Activated naive CD8-positive, alpha-beta T cell treated with anti-CD3 and anti-CD28 coated beads, Interleukin-2, amount 10 ng/mL, durations not matched to agents 7 days and 5 days (primary cell): ENCODE measurements at regions not wholly inside any gene's neighbourhood (a gene's known extent, or its start where the extent isn't known, plus 50 kb on each side); places are given as distances from the start of the nearest gene placed in this dataset.

Source experiments
- ATAC-seq: fragments of 150-1000 bp; cut with Tn5 transposase; one replicate; pipeline ENCODE4 v1.10.0; 2021; ENCODE audit warnings: low read depth, moderate library complexity
- POLR2A ChIA-PET: fragments of 350-600 bp; sonication (Branson Sonifier 250); formaldehyde crosslinking; loops from one replicate; lab custom pipeline; 2021; ENCODE audit warnings: antibody characterized with exemption; lab: Charles Lee
- DNase-seq: peaks from one replicate; pipeline ENCODE4 v3.0.0; 2021
- H3K27ac Mint-ChIP-seq: one replicate; pipeline ENCODE4 v1.8.0; 2022; ENCODE audit warnings: mild to moderate bottlenecking, mixed read lengths
- H3K27me3 Mint-ChIP-seq: one replicate; pipeline ENCODE4 v1.8.0; 2022; ENCODE audit warnings: mild to moderate bottlenecking, moderate library complexity, mixed read lengths
- H3K36me3 Mint-ChIP-seq: one replicate; pipeline ENCODE4 v1.8.0; 2021; ENCODE audit warnings: mild to moderate bottlenecking, mixed read lengths
- H3K4me1 Mint-ChIP-seq: one replicate; pipeline ENCODE4 v1.8.0; 2021; ENCODE audit warnings: mixed read lengths
- H3K4me3 Mint-ChIP-seq: one replicate; pipeline ENCODE4 v1.8.0; 2022; ENCODE audit warnings: mild to moderate bottlenecking, moderate library complexity, mixed read lengths
- H3K9me3 Mint-ChIP-seq: one replicate; pipeline ENCODE4 v1.8.0; 2021; ENCODE audit warnings: mixed read lengths

- Mint-ChIP-seq H3K36me3 (no peaks in the 10 kb centered on the region), H3K9me3 (no peaks in the 10 kb centered on the region), H3K27ac (no peak overlapping the region), H3K4me3 (no peak overlapping the region), H3K4me1 (no peaks in the 10 kb centered on the region), H3K27me3 (no peaks in the 10 kb centered on the region)
- POLR2A ChIA-PET: no interaction called here
- no peak for DNase-seq
- ATAC-seq: no peak
Observed at GRCh38 chr1:214935258-214935657, 147.3 kb upstream of the KCNK2 start.

- Mint-ChIP-seq H3K27me3 (peaks cover 3% of the 10 kb centered on the region), H3K36me3 (no peaks in the 10 kb centered on the region), H3K4me1 (no peaks in the 10 kb centered on the region), H3K9me3 (no peaks in the 10 kb centered on the region), H3K27ac (no peak overlapping the region), H3K4me3 (no peak overlapping the region)
- ATAC-seq (no peak), DNase-seq (no peak)
- POLR2A ChIA-PET: no interaction called here
Observed at GRCh38 chr1:214939180-214939579, 143.4 kb upstream of the KCNK2 start.

- POLR2A ChIA-PET: no interaction called here
- Mint-ChIP-seq H3K9me3 (no peaks in the 10 kb centered on the region), H3K27ac (no peak overlapping the region), H3K27me3 (peaks cover 3% of the 10 kb centered on the region), H3K36me3 (no peaks in the 10 kb centered on the region), H3K4me1 (no peaks in the 10 kb centered on the region), H3K4me3 (no peak overlapping the region)
- DNase-seq: no peak
- no peak for ATAC-seq
Observed at GRCh38 chr1:214941061-214941460, 141.5 kb upstream of the KCNK2 start.

- no peak for ATAC-seq
- no peak overlapping the region for H3K4me3 Mint-ChIP-seq
- no peak for DNase-seq
- POLR2A ChIA-PET: no interaction called here
- H3K36me3 Mint-ChIP-seq: no peaks in the 10 kb centered on the region
- no peaks in the 10 kb centered on the region for H3K4me1 Mint-ChIP-seq
- peaks cover 3% of the 10 kb centered on the region for H3K27me3 Mint-ChIP-seq
- H3K9me3 Mint-ChIP-seq: no peaks in the 10 kb centered on the region
- H3K27ac Mint-ChIP-seq: no peak overlapping the region
Observed at GRCh38 chr1:214943054-214943453, 139.5 kb upstream of the KCNK2 start.

GRCh38 chr1:214946615-214947014, 135.9 kb upstream of the KCNK2 start:
- peaks cover 3% of the 10 kb centered on the region for H3K27me3 Mint-ChIP-seq
- DNase-seq (no peak), ATAC-seq (no peak)
- no peaks in the 10 kb centered on the region for H3K4me1 Mint-ChIP-seq
- POLR2A ChIA-PET: no interaction called here
- H3K4me3 Mint-ChIP-seq: no peak overlapping the region
- no peak overlapping the region for H3K27ac Mint-ChIP-seq
- no peaks in the 10 kb centered on the region for H3K9me3 Mint-ChIP-seq
- H3K36me3 Mint-ChIP-seq: no peaks in the 10 kb centered on the region

- DNase-seq (no peak), ATAC-seq (no peak)
- no peak overlapping the region for H3K4me3 Mint-ChIP-seq
- H3K4me1 Mint-ChIP-seq: no peaks in the 10 kb centered on the region
- H3K27me3 Mint-ChIP-seq: peaks cover 6% of the 10 kb centered on the region
- no peak overlapping the region for H3K27ac Mint-ChIP-seq
- no peaks in the 10 kb centered on the region for H3K36me3 Mint-ChIP-seq
- POLR2A ChIA-PET: no interaction called here
- no peaks in the 10 kb centered on the region for H3K9me3 Mint-ChIP-seq
Observed at GRCh38 chr1:214952648-214953047, 129.9 kb upstream of the KCNK2 start.

- no peaks in the 10 kb centered on the region for H3K36me3 Mint-ChIP-seq
- DNase-seq (no peak), ATAC-seq (no peak)
- no peak overlapping the region for H3K27ac Mint-ChIP-seq
- no peaks in the 10 kb centered on the region for H3K9me3 Mint-ChIP-seq
- H3K27me3 Mint-ChIP-seq: peaks cover 6% of the 10 kb centered on the region
- POLR2A ChIA-PET: no interaction called here
- no peak overlapping the region for H3K4me3 Mint-ChIP-seq
- no peaks in the 10 kb centered on the region for H3K4me1 Mint-ChIP-seq
Observed at GRCh38 chr1:214953901-214954616, 128.5 kb upstream of the KCNK2 start.

- Mint-ChIP-seq H3K4me1 (no peaks in the 10 kb centered on the region), H3K36me3 (no peaks in the 10 kb centered on the region), H3K4me3 (no peak overlapping the region), H3K27ac (no peak overlapping the region), H3K27me3 (peaks cover 6% of the 10 kb centered on the region), H3K9me3 (no peaks in the 10 kb centered on the region)
- POLR2A ChIA-PET: no interaction called here
- no peak for DNase-seq
- no peak for ATAC-seq
Observed at GRCh38 chr1:214954617-214954949, 128.0 kb upstream of the KCNK2 start.

GRCh38 chr1:214957330-214958137, 125.0 kb upstream of the KCNK2 start:
- no peaks in the 10 kb centered on the region for H3K36me3 Mint-ChIP-seq
- no peaks in the 10 kb centered on the region for H3K4me1 Mint-ChIP-seq
- H3K4me3 Mint-ChIP-seq: no peak overlapping the region
- peaks cover 6% of the 10 kb centered on the region for H3K27me3 Mint-ChIP-seq
- H3K27ac Mint-ChIP-seq: no peak overlapping the region
- no peaks in the 10 kb centered on the region for H3K9me3 Mint-ChIP-seq
- POLR2A ChIA-PET: no interaction called here
- no peak for ATAC-seq
- no peak for DNase-seq

- no peak overlapping the region for H3K4me3 Mint-ChIP-seq
- peaks cover 4% of the 10 kb centered on the region for H3K27me3 Mint-ChIP-seq
- no peak for DNase-seq
Observed at GRCh38 chr1:214958486-214958885, 124.1 kb upstream of the KCNK2 start.

GRCh38 chr1:214966346-214966745, 116.2 kb upstream of the KCNK2 start:
- ATAC-seq (no peak), DNase-seq (no peak)
- no peaks in the 10 kb centered on the region for H3K4me1 Mint-ChIP-seq
- H3K27me3 Mint-ChIP-seq: no peaks in the 10 kb centered on the region
- no peaks in the 10 kb centered on the region for H3K9me3 Mint-ChIP-seq
- H3K36me3 Mint-ChIP-seq: no peaks in the 10 kb centered on the region
- no peak overlapping the region for H3K4me3 Mint-ChIP-seq
- POLR2A ChIA-PET: no interaction called here
- no peak overlapping the region for H3K27ac Mint-ChIP-seq

More at GRCh38 chr1:214958486-214958885, 124.1 kb upstream of the KCNK2 start:
- Mint-ChIP-seq H3K9me3 (no peaks in the 10 kb centered on the region), H3K36me3 (no peaks in the 10 kb centered on the region), H3K4me1 (no peaks in the 10 kb centered on the region), H3K27ac (no peak overlapping the region)
- no peak for ATAC-seq
- POLR2A ChIA-PET: no interaction called here

GRCh38 chr1:214967865-214968575, 114.5 kb upstream of the KCNK2 start:
- no peak for ATAC-seq

GRCh38 chr1:214970016-214970415, 112.5 kb upstream of the KCNK2 start:
- Mint-ChIP-seq H3K4me3 (no peak overlapping the region), H3K9me3 (no peaks in the 10 kb centered on the region), H3K36me3 (no peaks in the 10 kb centered on the region), H3K4me1 (no peaks in the 10 kb centered on the region), H3K27ac (no peak overlapping the region), H3K27me3 (peaks cover 2% of the 10 kb centered on the region)
- DNase-seq: no peak
- no peak for ATAC-seq
- POLR2A ChIA-PET: no interaction called here

More at GRCh38 chr1:214967865-214968575, 114.5 kb upstream of the KCNK2 start:
- POLR2A ChIA-PET: no interaction called here
- H3K4me3 Mint-ChIP-seq: no peak overlapping the region
- no peak overlapping the region for H3K27ac Mint-ChIP-seq
- no peaks in the 10 kb centered on the region for H3K27me3 Mint-ChIP-seq
- no peaks in the 10 kb centered on the region for H3K9me3 Mint-ChIP-seq
- no peaks in the 10 kb centered on the region for H3K4me1 Mint-ChIP-seq
- no peaks in the 10 kb centered on the region for H3K36me3 Mint-ChIP-seq
- no peak for DNase-seq

GRCh38 chr1:214971071-214971470, 111.5 kb upstream of the KCNK2 start:
- Mint-ChIP-seq H3K4me3 (no peak overlapping the region), H3K4me1 (no peaks in the 10 kb centered on the region), H3K36me3 (no peaks in the 10 kb centered on the region), H3K9me3 (no peaks in the 10 kb centered on the region), H3K27ac (no peak overlapping the region), H3K27me3 (peaks cover 2% of the 10 kb centered on the region)
- POLR2A ChIA-PET: no interaction called here
- ATAC-seq (no peak), DNase-seq (no peak)
